ENCODE measurements at regions not wholly inside any gene's neighbourhood (a gene's known extent, or its start where the extent isn't known, plus 50 kb on each side); places are given as distances from the start of the nearest gene placed in this dataset.

DNA sequence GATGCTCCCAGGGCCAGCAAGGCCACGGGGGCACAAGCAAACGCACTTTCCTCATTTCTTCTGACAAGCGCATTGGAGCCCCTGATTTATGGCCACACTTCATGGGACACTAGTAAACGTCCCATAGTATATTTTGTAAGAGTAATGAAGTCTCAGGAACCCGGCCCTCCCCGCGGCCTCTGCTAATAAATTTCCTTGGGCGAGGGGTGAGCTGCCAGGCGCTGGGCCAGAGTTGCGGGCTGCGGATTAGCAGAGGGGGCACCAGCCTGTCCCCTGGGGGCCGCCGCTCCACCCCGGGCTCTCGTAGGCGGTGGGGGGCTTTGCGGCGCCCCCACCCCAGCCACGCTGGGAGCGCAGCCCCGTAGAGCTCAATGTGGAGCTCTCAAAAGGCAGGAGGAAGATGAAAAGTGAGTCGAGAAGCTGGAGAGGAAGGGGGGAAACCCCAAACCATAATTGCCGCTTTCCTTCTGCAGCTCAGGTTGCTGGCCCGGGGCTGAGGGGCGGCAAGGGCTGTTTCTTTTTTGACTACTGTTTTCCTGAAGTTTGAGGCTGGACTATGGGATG is 173.6 kb downstream of the CDC5L start:
- Histone ChIP-seq H3K27ac (no peak overlapping the region), H3K9me3 (no peaks in the 10 kb centered on the region), H3K4me1 (ENCODE audit: control insufficient read depth in 1 of 2, insufficient read depth in 1 of 2, low read depth in 1 of 2, low read length in 1 of 2) (no peaks in the 10 kb centered on the region), H3K27me3 (peaks cover 53% of the 10 kb centered on the region), H3K4me3 (ENCODE audit: low read depth in 1 of 2, low read length in 1 of 2) (no peak overlapping the region), H3K36me3 (no peaks in the 10 kb centered on the region)
- TF ChIP-seq CTCF (IDR thresholded peaks at IDR 0.05), result no peak

GRCh38 chr6:44561832-44562665 is 174.5 kb downstream of the CDC5L start:
- TF ChIP-seq CTCF (IDR thresholded peaks at IDR 0.05), result no peak
- no peak overlapping the region for H3K27ac ChIP-seq
- H3K27me3 ChIP-seq, result peaks cover 53% of the 10 kb centered on the region

GRCh38 chr6:44563397-44563796 is 175.9 kb downstream of the CDC5L start:
- Histone ChIP-seq H3K4me3 (ENCODE audit: low read depth in 1 of 2, low read length in 1 of 2) (no peak overlapping the region), H3K27me3 (peaks cover 41% of the 10 kb centered on the region)
- TF ChIP-seq CTCF (IDR thresholded peaks at IDR 0.05), result no peak

More at GRCh38 chr6:44561832-44562665, 174.5 kb downstream of the CDC5L start:
- no peaks in the 10 kb centered on the region for H3K36me3 ChIP-seq
- no peaks in the 10 kb centered on the region for H3K4me1 ChIP-seq (ENCODE audit: control insufficient read depth in 1 of 2, insufficient read depth in 1 of 2, low read depth in 1 of 2, low read length in 1 of 2)
- no peaks in the 10 kb centered on the region for H3K9me3 ChIP-seq
- no peak overlapping the region for H3K4me3 ChIP-seq (ENCODE audit: low read depth in 1 of 2, low read length in 1 of 2)

GRCh38 chr6:44564906-44565524 is 177.5 kb downstream of the CDC5L start:
- Histone ChIP-seq H3K36me3 (no peaks in the 10 kb centered on the region), H3K27ac (no peak overlapping the region), H3K27me3 (peaks cover 25% of the 10 kb centered on the region), H3K4me3 (ENCODE audit: low read depth in 1 of 2, low read length in 1 of 2) (no peak overlapping the region), H3K4me1 (ENCODE audit: control insufficient read depth in 1 of 2, insufficient read depth in 1 of 2, low read depth in 1 of 2, low read length in 1 of 2) (no peaks in the 10 kb centered on the region), H3K9me3 (no peaks in the 10 kb centered on the region)
- no peak for TF ChIP-seq CTCF (IDR thresholded peaks at IDR 0.05)

More at GRCh38 chr6:44563397-44563796, 175.9 kb downstream of the CDC5L start:
- H3K36me3 ChIP-seq, result no peaks in the 10 kb centered on the region
- no peaks in the 10 kb centered on the region for H3K9me3 ChIP-seq
- no peak overlapping the region for H3K27ac ChIP-seq
- no peaks in the 10 kb centered on the region for H3K4me1 ChIP-seq (ENCODE audit: control insufficient read depth in 1 of 2, insufficient read depth in 1 of 2, low read depth in 1 of 2, low read length in 1 of 2)

- no peaks in the 10 kb centered on the region for H3K9me3 ChIP-seq
- H3K27me3 ChIP-seq, result peaks cover under 1% of the 10 kb centered on the region
- H3K4me1 ChIP-seq (ENCODE audit: control insufficient read depth in 1 of 2, insufficient read depth in 1 of 2, low read depth in 1 of 2, low read length in 1 of 2), result no peaks in the 10 kb centered on the region
- no peak for TF ChIP-seq CTCF (IDR thresholded peaks at IDR 0.05)
- no peaks in the 10 kb centered on the region for H3K36me3 ChIP-seq
- no peak overlapping the region for H3K4me3 ChIP-seq (ENCODE audit: low read depth in 1 of 2, low read length in 1 of 2)
- no peak overlapping the region for H3K27ac ChIP-seq
Observed at GRCh38 chr6:44567406-44567805, 179.9 kb downstream of the CDC5L start.
